H1 (cell line): ENCODE measurements at regions not wholly inside any gene's neighbourhood (a gene's known extent, or its start where the extent isn't known, plus 50 kb on each side); places are given as distances from the start of the nearest gene placed in this dataset.

Source experiments
- CHD1 ChIP-seq: IDR thresholded peaks from 2 replicates; pipeline ENCODE4 v1.6.1; 2012; ENCODE audit warnings: low read depth, low read length, improper control_type of control experiment
- CREB1 ChIP-seq: IDR thresholded peaks from 2 replicates; pipeline ENCODE4 v1.6.1; 2012; ENCODE audit warnings: inconsistent platforms
- EZH2 ChIP-seq: fragments of 200-600 bp; sonication (generic); IDR thresholded peaks from 2 replicates; pipeline ENCODE4 v1.7.1; 2012; ENCODE audit warnings: low read depth, mild to moderate bottlenecking, moderate library complexity, low read length, inconsistent platforms; ENCODE audit not compliant: severe bottlenecking
- KDM1A ChIP-seq: fragments of 200-600, 300-600 bp; sonication (generic); IDR thresholded peaks from 2 replicates; pipeline ENCODE4 v1.7.1; 2016; ENCODE audit warnings: mild to moderate bottlenecking, low read length, borderline replicate concordance
- RFX5 ChIP-seq: IDR thresholded peaks from 2 replicates; pipeline ENCODE4 v1.6.1; 2011; ENCODE audit warnings: low read depth, low read length, improper control_type of control experiment, borderline replicate concordance
- TAF7 ChIP-seq: optimal IDR thresholded peaks from 2 replicates; pipeline ENCODE3; 2011; ENCODE audit warnings: low read depth, mild to moderate bottlenecking, inconsistent platforms, low read length, moderate library complexity, borderline replicate concordance
- TF ChIP-seq, protein P1 (sequence below): fragments of 300-600 bp; sonication (generic); IDR thresholded peaks from 2 replicates; pipeline ENCODE4 v1.7.1; 2012; ENCODE audit warnings: low read length, moderate library complexity, mild to moderate bottlenecking, inconsistent platforms; ENCODE audit not compliant: insufficient replicate concordance
- TF ChIP-seq, protein P2 (sequence below): IDR thresholded peaks from 2 replicates; pipeline ENCODE4 v1.6.1; 2011; ENCODE audit warnings: low read length, improper control_type of control experiment
- TF ChIP-seq, protein P3 (sequence below): IDR thresholded peaks from 2 replicates; pipeline ENCODE4 v1.6.1; 2012; ENCODE audit warnings: low read length, inconsistent platforms

DNA sequence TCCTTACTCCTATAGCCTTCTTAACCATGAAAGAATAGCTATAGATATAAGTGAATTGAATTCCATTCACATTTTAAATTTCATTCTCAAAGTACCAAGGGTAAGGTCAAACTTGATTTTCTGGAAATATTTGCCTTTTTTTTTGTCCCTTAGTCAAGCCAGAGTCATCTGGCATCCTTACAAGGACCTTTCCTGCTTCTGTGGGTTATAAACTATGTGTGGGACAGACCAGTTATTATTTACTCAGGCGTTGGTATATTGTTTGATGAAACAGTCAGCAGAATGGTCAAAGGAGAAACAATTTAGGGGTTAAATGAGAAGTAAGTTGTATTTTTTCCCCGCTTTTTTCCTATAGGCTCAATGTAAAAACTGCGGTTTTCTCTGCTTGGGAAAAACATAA is 1103.2 kb upstream of the ZEB2 start (continued):
- TF ChIP-seq, protein P1, sequence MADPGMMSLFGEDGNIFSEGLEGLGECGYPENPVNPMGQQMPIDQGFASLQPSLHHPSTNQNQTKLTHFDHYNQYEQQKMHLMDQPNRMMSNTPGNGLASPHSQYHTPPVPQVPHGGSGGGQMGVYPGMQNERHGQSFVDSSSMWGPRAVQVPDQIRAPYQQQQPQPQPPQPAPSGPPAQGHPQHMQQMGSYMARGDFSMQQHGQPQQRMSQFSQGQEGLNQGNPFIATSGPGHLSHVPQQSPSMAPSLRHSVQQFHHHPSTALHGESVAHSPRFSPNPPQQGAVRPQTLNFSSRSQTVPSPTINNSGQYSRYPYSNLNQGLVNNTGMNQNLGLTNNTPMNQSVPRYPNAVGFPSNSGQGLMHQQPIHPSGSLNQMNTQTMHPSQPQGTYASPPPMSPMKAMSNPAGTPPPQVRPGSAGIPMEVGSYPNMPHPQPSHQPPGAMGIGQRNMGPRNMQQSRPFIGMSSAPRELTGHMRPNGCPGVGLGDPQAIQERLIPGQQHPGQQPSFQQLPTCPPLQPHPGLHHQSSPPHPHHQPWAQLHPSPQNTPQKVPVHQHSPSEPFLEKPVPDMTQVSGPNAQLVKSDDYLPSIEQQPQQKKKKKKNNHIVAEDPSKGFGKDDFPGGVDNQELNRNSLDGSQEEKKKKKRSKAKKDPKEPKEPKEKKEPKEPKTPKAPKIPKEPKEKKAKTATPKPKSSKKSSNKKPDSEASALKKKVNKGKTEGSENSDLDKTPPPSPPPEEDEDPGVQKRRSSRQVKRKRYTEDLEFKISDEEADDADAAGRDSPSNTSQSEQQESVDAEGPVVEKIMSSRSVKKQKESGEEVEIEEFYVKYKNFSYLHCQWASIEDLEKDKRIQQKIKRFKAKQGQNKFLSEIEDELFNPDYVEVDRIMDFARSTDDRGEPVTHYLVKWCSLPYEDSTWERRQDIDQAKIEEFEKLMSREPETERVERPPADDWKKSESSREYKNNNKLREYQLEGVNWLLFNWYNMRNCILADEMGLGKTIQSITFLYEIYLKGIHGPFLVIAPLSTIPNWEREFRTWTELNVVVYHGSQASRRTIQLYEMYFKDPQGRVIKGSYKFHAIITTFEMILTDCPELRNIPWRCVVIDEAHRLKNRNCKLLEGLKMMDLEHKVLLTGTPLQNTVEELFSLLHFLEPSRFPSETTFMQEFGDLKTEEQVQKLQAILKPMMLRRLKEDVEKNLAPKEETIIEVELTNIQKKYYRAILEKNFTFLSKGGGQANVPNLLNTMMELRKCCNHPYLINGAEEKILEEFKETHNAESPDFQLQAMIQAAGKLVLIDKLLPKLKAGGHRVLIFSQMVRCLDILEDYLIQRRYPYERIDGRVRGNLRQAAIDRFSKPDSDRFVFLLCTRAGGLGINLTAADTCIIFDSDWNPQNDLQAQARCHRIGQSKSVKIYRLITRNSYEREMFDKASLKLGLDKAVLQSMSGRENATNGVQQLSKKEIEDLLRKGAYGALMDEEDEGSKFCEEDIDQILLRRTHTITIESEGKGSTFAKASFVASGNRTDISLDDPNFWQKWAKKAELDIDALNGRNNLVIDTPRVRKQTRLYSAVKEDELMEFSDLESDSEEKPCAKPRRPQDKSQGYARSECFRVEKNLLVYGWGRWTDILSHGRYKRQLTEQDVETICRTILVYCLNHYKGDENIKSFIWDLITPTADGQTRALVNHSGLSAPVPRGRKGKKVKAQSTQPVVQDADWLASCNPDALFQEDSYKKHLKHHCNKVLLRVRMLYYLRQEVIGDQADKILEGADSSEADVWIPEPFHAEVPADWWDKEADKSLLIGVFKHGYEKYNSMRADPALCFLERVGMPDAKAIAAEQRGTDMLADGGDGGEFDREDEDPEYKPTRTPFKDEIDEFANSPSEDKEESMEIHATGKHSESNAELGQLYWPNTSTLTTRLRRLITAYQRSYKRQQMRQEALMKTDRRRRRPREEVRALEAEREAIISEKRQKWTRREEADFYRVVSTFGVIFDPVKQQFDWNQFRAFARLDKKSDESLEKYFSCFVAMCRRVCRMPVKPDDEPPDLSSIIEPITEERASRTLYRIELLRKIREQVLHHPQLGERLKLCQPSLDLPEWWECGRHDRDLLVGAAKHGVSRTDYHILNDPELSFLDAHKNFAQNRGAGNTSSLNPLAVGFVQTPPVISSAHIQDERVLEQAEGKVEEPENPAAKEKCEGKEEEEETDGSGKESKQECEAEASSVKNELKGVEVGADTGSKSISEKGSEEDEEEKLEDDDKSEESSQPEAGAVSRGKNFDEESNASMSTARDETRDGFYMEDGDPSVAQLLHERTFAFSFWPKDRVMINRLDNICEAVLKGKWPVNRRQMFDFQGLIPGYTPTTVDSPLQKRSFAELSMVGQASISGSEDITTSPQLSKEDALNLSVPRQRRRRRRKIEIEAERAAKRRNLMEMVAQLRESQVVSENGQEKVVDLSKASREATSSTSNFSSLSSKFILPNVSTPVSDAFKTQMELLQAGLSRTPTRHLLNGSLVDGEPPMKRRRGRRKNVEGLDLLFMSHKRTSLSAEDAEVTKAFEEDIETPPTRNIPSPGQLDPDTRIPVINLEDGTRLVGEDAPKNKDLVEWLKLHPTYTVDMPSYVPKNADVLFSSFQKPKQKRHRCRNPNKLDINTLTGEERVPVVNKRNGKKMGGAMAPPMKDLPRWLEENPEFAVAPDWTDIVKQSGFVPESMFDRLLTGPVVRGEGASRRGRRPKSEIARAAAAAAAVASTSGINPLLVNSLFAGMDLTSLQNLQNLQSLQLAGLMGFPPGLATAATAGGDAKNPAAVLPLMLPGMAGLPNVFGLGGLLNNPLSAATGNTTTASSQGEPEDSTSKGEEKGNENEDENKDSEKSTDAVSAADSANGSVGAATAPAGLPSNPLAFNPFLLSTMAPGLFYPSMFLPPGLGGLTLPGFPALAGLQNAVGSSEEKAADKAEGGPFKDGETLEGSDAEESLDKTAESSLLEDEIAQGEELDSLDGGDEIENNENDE, result no peak
- TF ChIP-seq, protein P2, sequence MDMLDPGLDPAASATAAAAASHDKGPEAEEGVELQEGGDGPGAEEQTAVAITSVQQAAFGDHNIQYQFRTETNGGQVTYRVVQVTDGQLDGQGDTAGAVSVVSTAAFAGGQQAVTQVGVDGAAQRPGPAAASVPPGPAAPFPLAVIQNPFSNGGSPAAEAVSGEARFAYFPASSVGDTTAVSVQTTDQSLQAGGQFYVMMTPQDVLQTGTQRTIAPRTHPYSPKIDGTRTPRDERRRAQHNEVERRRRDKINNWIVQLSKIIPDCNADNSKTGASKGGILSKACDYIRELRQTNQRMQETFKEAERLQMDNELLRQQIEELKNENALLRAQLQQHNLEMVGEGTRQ, result no peak
- TF ChIP-seq CHD1 (no peak), RFX5 (no peak), TAF7 (no peak), KDM1A (no peak), CREB1 (no peak), EZH2 (no peak)
- TF ChIP-seq, protein P3, sequence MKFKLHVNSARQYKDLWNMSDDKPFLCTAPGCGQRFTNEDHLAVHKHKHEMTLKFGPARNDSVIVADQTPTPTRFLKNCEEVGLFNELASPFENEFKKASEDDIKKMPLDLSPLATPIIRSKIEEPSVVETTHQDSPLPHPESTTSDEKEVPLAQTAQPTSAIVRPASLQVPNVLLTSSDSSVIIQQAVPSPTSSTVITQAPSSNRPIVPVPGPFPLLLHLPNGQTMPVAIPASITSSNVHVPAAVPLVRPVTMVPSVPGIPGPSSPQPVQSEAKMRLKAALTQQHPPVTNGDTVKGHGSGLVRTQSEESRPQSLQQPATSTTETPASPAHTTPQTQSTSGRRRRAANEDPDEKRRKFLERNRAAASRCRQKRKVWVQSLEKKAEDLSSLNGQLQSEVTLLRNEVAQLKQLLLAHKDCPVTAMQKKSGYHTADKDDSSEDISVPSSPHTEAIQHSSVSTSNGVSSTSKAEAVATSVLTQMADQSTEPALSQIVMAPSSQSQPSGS, result no peak
